HL-60/S4 treated with phorbol 12-myristate 13-acetate at 8.2 ng/mL for 4 days and 3 days (cell line): ENCODE measurements at regions not wholly inside any gene's neighbourhood (a gene's known extent, or its start where the extent isn't known, plus 50 kb on each side); places are given as distances from the start of the nearest gene placed in this dataset.

Source experiments
- in situ Hi-C: fragments of 300-500 bp; cut with MboI; formaldehyde crosslinking; loops from 2 replicates; pipeline ENCODE4 v1.15.0; 2022; ENCODE audit warnings: low sequenced_read_pairs

- in situ Hi-C loops = no loop called here
Measured at GRCh38 chr1:34405266-34405959, 228.7 kb downstream of the C1orf94 start.

DNA sequence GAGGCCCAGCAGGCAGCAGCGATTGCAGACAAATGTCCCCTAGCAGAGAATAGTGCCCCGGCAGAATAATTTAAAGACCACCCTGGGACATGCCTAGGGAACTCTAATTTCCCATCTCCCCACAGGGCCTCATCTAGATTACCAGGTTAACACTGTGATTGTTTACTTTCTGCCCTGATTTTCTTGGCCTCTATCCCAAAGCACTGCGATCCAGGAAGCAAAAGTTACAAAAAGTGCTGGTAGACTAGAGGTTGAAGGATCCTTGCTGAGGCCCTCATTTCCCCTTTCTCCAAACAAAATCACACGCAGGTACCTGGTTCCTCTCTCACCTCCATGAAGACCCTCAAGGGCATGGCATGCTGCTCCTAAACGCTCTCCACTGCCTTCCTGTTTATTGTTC lies 229.7 kb downstream of the C1orf94 start:
- in situ Hi-C loops = no loop called here

GRCh38 chr1:34406833-34407539 lies 230.3 kb downstream of the C1orf94 start:
- in situ Hi-C loops = no loop called here

DNA sequence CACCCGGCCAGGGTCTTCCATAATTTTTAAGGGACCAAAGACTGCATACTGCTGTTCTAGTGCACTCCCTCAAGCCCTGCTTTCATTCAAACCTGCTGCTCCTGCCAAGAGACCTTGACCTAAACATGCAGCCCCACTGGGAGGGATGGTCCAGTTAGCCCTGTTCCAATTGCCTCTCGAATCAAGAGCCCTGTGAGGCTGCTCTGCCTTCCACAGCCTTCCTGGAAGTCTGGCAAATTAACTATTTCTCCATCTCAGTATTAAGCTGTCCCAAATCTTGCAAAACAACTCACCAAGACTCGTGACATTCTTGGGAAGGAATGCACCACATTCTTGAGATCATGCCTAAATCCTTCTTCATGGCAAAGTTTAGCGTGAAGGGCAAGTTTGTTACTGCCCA lies 231.3 kb downstream of the C1orf94 start:
- in situ Hi-C loops = no loop called here

DNA sequence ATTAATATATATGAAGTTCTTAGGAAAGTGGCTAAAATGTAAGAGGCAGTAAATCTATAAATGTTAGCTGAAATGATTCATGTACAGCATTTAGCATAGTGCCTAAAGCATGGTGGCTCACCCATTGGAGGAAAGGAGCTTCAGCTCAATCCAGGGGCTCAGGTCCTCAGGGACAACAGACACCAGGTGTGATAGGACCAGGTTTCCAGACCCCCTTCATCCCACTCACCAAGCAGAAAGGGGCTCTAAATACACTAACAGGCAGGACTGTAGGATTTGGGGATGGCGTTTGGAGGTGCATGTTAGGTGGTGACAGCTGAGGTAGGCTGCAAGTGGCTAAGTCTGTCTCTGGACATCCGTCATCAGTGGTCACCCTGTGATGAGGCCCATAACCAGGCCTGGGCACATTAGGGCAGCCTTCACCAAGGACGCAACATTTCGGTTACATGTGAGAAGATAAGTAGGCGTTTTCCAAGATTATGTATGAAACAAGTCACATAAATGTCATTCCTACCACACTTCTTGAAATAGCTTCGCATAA lies 233.1 kb downstream of the C1orf94 start:
- in situ Hi-C loops = no loop called here

DNA sequence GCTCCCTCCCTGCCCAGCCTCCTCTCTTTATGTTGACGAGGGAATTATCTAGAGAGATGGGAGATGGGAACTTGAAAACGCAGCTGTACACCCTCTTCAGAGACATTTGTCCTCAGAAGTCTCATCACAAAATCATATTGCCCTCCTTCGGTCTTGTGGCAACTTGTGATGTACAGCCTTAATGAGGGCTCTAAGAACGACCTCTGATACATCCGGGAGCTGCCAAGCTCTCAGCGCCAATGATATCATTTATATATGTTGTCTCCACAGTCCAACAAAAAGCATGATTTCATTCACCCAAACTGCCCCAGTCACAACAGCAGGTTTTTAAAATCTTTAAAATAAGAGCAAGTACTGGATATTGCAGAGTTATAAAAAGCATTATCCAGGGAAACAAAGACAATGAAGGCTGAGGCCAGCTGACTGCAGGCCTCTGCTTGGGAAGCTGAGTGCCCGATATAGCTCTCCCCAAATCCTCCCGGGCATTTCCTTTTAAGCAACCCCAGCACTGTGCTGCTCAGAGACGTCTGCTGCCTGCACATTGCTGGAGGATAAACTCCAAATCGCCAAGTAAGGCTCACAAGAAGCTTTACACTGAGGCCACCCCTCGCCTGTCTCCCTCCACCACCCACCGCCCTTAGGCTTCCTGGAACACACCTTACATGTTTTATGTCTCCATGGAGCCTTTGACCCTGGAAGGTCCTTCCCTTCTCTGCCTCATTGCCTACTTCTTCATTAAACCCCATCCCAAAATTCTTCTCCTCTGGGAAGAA lies 236.1 kb downstream of the C1orf94 start:
- in situ Hi-C loops = no loop called here

- in situ Hi-C loops = no loop called here
Measured at GRCh38 chr1:34415140-34415539, 238.4 kb downstream of the C1orf94 start.

GRCh38 chr1:34418166-34418565 lies 241.5 kb downstream of the C1orf94 start:
- in situ Hi-C loops = no loop called here

GRCh38 chr1:34419663-34420136 lies 243.0 kb downstream of the C1orf94 start:
- in situ Hi-C loops = no loop called here

- in situ Hi-C loops = no loop called here
Measured at GRCh38 chr1:34425046-34425445, 248.3 kb downstream of the C1orf94 start.

DNA sequence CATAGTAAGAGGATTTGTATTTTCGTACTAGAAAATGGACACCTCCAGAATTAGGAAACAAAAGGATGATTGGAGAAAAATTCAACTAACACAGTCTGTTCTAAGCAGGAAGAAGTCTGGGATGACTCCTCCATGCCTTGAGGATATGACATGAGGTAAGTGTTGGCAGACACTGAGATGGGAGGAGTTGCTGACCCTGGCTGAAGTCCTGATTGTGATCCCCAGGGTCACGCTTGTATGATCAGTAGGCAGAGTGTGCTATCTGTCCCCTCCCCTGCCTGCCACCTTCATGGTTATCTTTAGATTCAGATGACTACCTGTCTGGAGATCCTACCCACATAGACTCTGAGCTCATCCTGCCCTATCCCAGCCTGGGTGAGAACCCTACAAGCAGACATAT lies 249.1 kb downstream of the C1orf94 start:
- in situ Hi-C loops = no loop called here

- in situ Hi-C loops = no loop called here
Measured at GRCh38 chr1:34426325-34426896, 249.7 kb downstream of the C1orf94 start.

GRCh38 chr1:34427170-34427569 lies 250.5 kb downstream of the C1orf94 start:
- in situ Hi-C loops = no loop called here

DNA sequence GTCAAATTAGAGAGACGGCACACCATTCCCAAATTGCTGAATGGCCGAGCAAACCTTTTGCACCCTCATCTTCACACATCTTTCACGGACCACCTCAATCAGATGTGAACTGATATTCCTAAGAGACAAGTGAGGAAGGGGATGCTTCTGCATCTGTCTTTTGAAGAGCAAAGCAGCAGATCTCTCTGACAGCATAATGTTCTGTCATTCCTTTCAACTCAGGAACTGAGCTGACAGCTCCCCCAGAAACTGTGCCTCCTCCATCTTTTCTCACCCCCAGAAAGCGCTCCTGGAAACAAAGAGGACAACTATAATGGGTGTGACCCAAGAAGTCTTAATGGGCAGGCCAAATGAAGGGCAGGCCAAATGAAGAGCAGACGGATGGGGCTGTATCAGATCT lies 256.4 kb downstream of the C1orf94 start:
- in situ Hi-C loops = no loop called here

DNA sequence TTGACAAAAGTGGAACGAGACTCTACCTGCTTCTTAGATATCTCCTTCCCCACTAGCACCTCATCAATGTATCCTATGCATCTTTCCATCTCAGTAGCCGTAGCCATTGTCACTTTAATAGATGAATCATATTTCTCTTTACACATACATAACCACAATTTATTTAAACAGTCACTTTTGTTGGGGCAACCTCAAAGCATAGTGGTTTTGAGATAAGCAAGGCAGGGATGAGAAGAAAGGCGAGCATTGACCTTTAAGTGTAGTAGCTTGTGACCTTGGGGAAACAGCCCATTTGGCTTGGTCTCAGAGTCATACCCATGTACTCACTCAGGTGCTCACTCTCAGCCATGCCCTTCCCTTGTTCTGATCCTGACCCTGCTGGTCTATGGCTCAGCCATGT lies 260.1 kb downstream of the C1orf94 start:
- in situ Hi-C loops = no loop called here

- in situ Hi-C loops = no loop called here
Measured at GRCh38 chr1:34441259-34442069, 264.8 kb downstream of the C1orf94 start.

- in situ Hi-C loops = no loop called here
Measured at GRCh38 chr1:34444516-34444915, 267.8 kb downstream of the C1orf94 start.

DNA sequence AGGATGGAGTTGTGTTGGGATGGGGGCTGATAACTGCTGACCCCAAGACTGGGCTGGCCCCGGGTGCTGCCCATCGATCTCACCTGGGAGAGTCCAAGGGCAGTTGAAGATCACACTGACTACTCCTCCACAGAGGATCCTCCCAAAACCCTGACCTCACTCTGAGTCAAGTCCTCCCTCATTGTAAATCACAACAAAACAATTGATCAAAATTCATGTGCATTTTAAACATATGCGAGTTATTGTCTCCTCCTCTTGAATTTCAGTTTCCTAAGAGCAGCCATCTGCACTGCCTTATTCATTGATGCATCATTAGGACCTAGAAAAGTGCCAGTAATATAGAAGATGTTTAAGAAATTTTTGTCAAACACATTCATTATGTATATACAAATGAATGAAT lies 273.6 kb downstream of the C1orf94 start:
- in situ Hi-C loops = no loop called here

DNA sequence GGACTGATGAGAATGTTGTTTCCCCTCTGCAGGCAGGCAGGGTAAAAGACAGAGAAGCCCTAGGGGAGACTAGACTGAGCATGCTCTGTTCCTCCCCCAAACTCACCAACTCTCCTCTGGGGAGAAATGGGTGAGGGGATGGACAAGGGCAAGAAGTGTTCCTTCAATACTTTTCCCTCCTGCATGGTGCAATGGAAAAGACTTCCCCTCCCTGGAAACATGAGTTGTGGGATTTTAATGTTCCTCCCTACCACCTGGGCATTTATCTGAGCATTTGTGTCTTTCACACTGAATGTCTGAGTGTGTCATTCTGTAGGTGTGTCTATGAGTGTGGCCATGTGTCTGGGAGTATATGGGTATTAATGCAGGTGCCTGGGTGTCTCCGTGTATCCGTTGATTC lies 275.7 kb downstream of the C1orf94 start:
- in situ Hi-C loops = no loop called here

GRCh38 chr1:34455121-34455520 lies 278.4 kb downstream of the C1orf94 start:
- in situ Hi-C loops = no loop called here
